CD4-positive, alpha-beta T cell (primary cell): ENCODE measurements at regions not wholly inside any gene's neighbourhood (a gene's known extent, or its start where the extent isn't known, plus 50 kb on each side); places are given as distances from the start of the nearest gene placed in this dataset.

Experiments used
- ATAC-seq: fragments of 200-7000 bp; cut with Tn5 transposase; one replicate; pipeline ENCODE4 v1.10.0; 2022; ENCODE audit warnings: mild to moderate bottlenecking; ENCODE audit not compliant: poor library complexity
- CTCF ChIA-PET: fragments of 350-600 bp; sonication (Branson Sonifier 250); formaldehyde crosslinking; loops from one replicate; lab custom pipeline; 2021; ENCODE audit warnings: antibody characterized with exemption, inconsistent platforms; lab: Charles Lee
- POLR2A ChIA-PET: fragments of 350-600 bp; sonication (Branson Sonifier 250); formaldehyde crosslinking; loops from one replicate; lab custom pipeline; 2021; ENCODE audit warnings: antibody characterized with exemption, inconsistent platforms; lab: Charles Lee
- DNase-seq, 14 experiments: peaks; one replicate each; pipeline ENCODE4 v3.0.0-alpha.2; 2013 to 2020; ENCODE audit warnings: mixed read lengths in 2 of 14
- H3K27ac ChIP-seq, 2 donors: one replicate each; pipeline versions ENCODE4 v1.5.1 to v1.7.0; 2013; ENCODE audit warnings: low read length in 2 of 2, low read depth in 1 of 2, mild to moderate bottlenecking in 1 of 2
- H3K27me3 ChIP-seq, 2 experiments: 1 replicate in 1 of 2; 2 replicates in 1 of 2; pipeline versions ENCODE4 v1.6.1 to v1.7.0; 2013; ENCODE audit warnings: low read length in 2 of 2, control low read depth in 1 of 2, mild to moderate bottlenecking in 1 of 2, moderate library complexity in 1 of 2; ENCODE audit not compliant: insufficient read depth in 2 of 2, control insufficient read depth in 1 of 2
- H3K36me3 ChIP-seq: one replicate; pipeline ENCODE4 v1.6.1; 2013; ENCODE audit warnings: low read length, control low read depth; ENCODE audit not compliant: insufficient read depth
- H3K4me1 ChIP-seq: one replicate; pipeline ENCODE4 v1.6.1; 2013; ENCODE audit warnings: low read length, control low read depth; ENCODE audit not compliant: insufficient read depth
- H3K4me3 ChIP-seq: one replicate; pipeline ENCODE4 v1.5.1; 2013; ENCODE audit warnings: mild to moderate bottlenecking, low read length, moderate library complexity
- H3K9me3 ChIP-seq, 2 experiments: 1 replicate in 1 of 2; 2 replicates in 1 of 2; pipeline versions ENCODE4 v1.6.1 to v1.7.0; 2013; ENCODE audit warnings: low read length in 2 of 2, mild to moderate bottlenecking in 2 of 2, control low read depth in 1 of 2, moderate library complexity in 1 of 2; ENCODE audit not compliant: control insufficient read depth in 1 of 2, insufficient read depth in 1 of 2
- H3K27ac Mint-ChIP-seq: one replicate; pipeline ENCODE4 v1.8.0; 2020; ENCODE audit warnings: mixed read lengths
- H3K27me3 Mint-ChIP-seq: one replicate; pipeline ENCODE4 v1.8.0; 2021; ENCODE audit warnings: mixed read lengths
- H3K36me3 Mint-ChIP-seq: one replicate; pipeline ENCODE4 v1.8.0; 2021; ENCODE audit warnings: low read depth, mixed read lengths
- H3K4me1 Mint-ChIP-seq: one replicate; pipeline ENCODE4 v1.8.0; 2021; ENCODE audit warnings: low read depth, mixed read lengths
- H3K4me3 Mint-ChIP-seq: one replicate; pipeline ENCODE4 v1.8.0; 2020; ENCODE audit warnings: mild to moderate bottlenecking, mixed read lengths
- H3K9me3 Mint-ChIP-seq: one replicate; pipeline ENCODE4 v1.8.0; 2020; ENCODE audit warnings: mixed read lengths
- CTCF ChIP-seq: fragments of 200-600 bp; IDR thresholded peaks from one replicate; pipeline ENCODE4 v1.8.0; 2022; ENCODE audit warnings: antibody characterized with exemption, mild to moderate bottlenecking
- intact Hi-C, 2 experiments: fragments of 100-400 bp; cut with DNase I in 1 of 2; cut with micrococcal nuclease in 1 of 2; formaldehyde crosslinking; loops; one replicate each; pipeline versions ENCODE4 v1.15.1 to v1.9.0; 2023 to 2025; cut with DNase I, micrococcal nuclease

- Mint-ChIP-seq H3K4me3 (no peak overlapping the region), H3K4me1 (no peaks in the 10 kb centered on the region), H3K27me3 (peaks cover 9% of the 10 kb centered on the region), H3K9me3 (no peaks in the 10 kb centered on the region), H3K36me3 (no peaks in the 10 kb centered on the region), H3K27ac (no peak overlapping the region)
- DNase-seq, result no peak
- peaks cover 3 to 6% of the 10 kb centered on the region in 2 experiments for H3K27me3 ChIP-seq
- H3K4me1 ChIP-seq, result no peaks in the 10 kb centered on the region
- ChIA-PET POLR2A (no interaction called here), CTCF (no interaction called here)
- intact Hi-C loops, result no loop called here
- H3K36me3 ChIP-seq, result no peaks in the 10 kb centered on the region
- H3K27ac ChIP-seq, result no peak overlapping the region
- H3K9me3 ChIP-seq, result peaks cover 0 to 7% of the 10 kb centered on the region in 2 experiments
- no peak overlapping the region for H3K4me3 ChIP-seq
- ATAC-seq, result no peak
- no peak for TF ChIP-seq CTCF
These were observed 133.3 kb downstream of the MACROH2A1 start for GRCh38 chr5:135265497-135266302.

- Mint-ChIP-seq H3K27me3 (peaks cover 9% of the 10 kb centered on the region), H3K4me3 (no peak overlapping the region), H3K36me3 (no peaks in the 10 kb centered on the region), H3K27ac (no peak overlapping the region), H3K9me3 (peaks cover 2% of the 10 kb centered on the region), H3K4me1 (no peaks in the 10 kb centered on the region)
- Histone ChIP-seq H3K36me3 (no peaks in the 10 kb centered on the region), H3K27me3 (peaks cover 3 to 6% of the 10 kb centered on the region in 2 experiments), H3K9me3 (peaks cover 0 to 7% of the 10 kb centered on the region in 2 experiments), H3K4me1 (no peaks in the 10 kb centered on the region), H3K4me3 (no peak overlapping the region), H3K27ac (no peak overlapping the region)
- ATAC-seq (no peak), DNase-seq (no peak)
- intact Hi-C loops, result no loop called here
- TF ChIP-seq CTCF, result no peak
- POLR2A ChIA-PET, result no interaction called here
- CTCF ChIA-PET, result no interaction called here
These were observed 134.3 kb downstream of the MACROH2A1 start for GRCh38 chr5:135264451-135265440.

- Histone ChIP-seq H3K9me3 (peaks cover 0 to 7% of the 10 kb centered on the region in 2 experiments), H3K4me1 (no peaks in the 10 kb centered on the region), H3K4me3 (no peak overlapping the region), H3K27ac (no peak overlapping the region), H3K36me3 (no peaks in the 10 kb centered on the region), H3K27me3 (peaks cover 3 to 6% of the 10 kb centered on the region in 2 experiments)
- Mint-ChIP-seq H3K27me3 (peaks cover 9% of the 10 kb centered on the region), H3K4me1 (no peaks in the 10 kb centered on the region), H3K4me3 (no peak overlapping the region), H3K9me3 (peaks cover 4% of the 10 kb centered on the region), H3K36me3 (no peaks in the 10 kb centered on the region), H3K27ac (no peak overlapping the region)
- POLR2A ChIA-PET, result no interaction called here
- ATAC-seq, result no peak
- no peak for DNase-seq
- CTCF ChIA-PET, result no interaction called here
- intact Hi-C loops, result no loop called here
- TF ChIP-seq CTCF, result no peak
These were observed 135.9 kb downstream of the MACROH2A1 start for GRCh38 chr5:135263022-135263668.
